ENCODE measurements at regions not wholly inside any gene's neighbourhood (a gene's known extent, or its start where the extent isn't known, plus 50 kb on each side); places are given as distances from the start of the nearest gene placed in this dataset.

GRCh38 chr13:27327633-27328032 lies 57.0 kb downstream of the RASL11A start:
- no peak for TF ChIP-seq POLR2A (IDR thresholded peaks at IDR 0.05)
- TF ChIP-seq CTCF (IDR thresholded peaks at IDR 0.05) = no peak
- Histone ChIP-seq H3K27me3 (no peaks in the 10 kb centered on the region), H3K27ac (no peak overlapping the region), H3K9me3 (no peaks in the 10 kb centered on the region), H3K4me3 (no peak overlapping the region), H3K4me1 (no peaks in the 10 kb centered on the region), H3K36me3 (ENCODE audit: low read depth, missing control alignments) (no peaks in the 10 kb centered on the region)
- intact Hi-C loops (cut with DNase I; ENCODE audit: low total_unique reads) = no loop called here
- no peak for DNase-seq
- 90 to 97% methylated on average over 5 of the region's 5 CpGs for WGBS, 2 donors

- Histone ChIP-seq H3K9me3 (no peaks in the 10 kb centered on the region), H3K27ac (no peak overlapping the region), H3K36me3 (ENCODE audit: low read depth, missing control alignments) (no peaks in the 10 kb centered on the region), H3K4me3 (no peak overlapping the region), H3K4me1 (no peaks in the 10 kb centered on the region), H3K27me3 (no peaks in the 10 kb centered on the region)
- 61 to 71% methylated on average over 5 of the region's 5 CpGs for WGBS, 2 donors
- no peak for TF ChIP-seq POLR2A (IDR thresholded peaks at IDR 0.05)
- intact Hi-C loops (cut with DNase I; ENCODE audit: low total_unique reads) = no loop called here
- DNase-seq = no peak
Measured at GRCh38 chr13:27329210-27329609, 58.6 kb downstream of the RASL11A start.

DNA sequence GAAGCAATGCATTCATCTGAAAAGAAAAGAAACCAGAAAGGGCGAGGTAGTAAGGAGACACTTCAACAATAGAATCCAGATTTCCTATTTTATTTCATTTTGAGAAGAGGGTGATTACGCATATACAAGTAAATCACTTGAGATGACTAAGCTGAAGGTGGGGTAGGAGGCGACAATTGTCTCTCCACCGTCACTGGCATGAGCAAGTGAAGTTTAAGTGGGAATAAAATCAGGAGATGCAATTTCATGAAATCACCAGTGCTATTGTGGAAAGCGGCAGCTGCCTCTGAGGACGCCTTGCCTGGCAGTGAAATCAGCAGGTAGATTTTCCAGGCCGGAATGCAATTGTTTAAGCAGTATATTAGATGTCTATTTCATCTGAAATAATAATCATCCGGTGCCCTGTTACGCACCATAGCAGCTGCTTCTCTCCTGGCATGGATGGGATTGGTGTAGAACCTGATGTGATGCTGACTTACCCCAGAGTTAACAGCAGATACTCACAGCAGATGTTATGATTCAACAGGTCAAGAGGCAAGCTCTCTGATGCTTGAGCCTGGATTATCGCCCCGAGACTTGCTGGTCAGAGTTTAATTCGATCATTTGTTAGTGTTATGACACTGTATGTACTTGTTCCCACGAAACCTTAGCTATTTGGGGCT lies 64.3 kb downstream of the RASL11A start:
- Histone ChIP-seq H3K4me3 (no peak overlapping the region), H3K27ac (no peak overlapping the region), H3K27me3 (no peaks in the 10 kb centered on the region), H3K36me3 (ENCODE audit: low read depth, missing control alignments) (no peaks in the 10 kb centered on the region), H3K4me1 (no peaks in the 10 kb centered on the region), H3K9me3 (no peaks in the 10 kb centered on the region)
- intact Hi-C loops (cut with DNase I; ENCODE audit: low total_unique reads) = no loop called here
- no peak for TF ChIP-seq POLR2A (IDR thresholded peaks at IDR 0.05)
- TF ChIP-seq CTCF (IDR thresholded peaks at IDR 0.05) = no peak
- WGBS, 2 donors = 84 to 90% methylated on average over 13 of the region's 13 CpGs
- DNase-seq = no peak

DNA sequence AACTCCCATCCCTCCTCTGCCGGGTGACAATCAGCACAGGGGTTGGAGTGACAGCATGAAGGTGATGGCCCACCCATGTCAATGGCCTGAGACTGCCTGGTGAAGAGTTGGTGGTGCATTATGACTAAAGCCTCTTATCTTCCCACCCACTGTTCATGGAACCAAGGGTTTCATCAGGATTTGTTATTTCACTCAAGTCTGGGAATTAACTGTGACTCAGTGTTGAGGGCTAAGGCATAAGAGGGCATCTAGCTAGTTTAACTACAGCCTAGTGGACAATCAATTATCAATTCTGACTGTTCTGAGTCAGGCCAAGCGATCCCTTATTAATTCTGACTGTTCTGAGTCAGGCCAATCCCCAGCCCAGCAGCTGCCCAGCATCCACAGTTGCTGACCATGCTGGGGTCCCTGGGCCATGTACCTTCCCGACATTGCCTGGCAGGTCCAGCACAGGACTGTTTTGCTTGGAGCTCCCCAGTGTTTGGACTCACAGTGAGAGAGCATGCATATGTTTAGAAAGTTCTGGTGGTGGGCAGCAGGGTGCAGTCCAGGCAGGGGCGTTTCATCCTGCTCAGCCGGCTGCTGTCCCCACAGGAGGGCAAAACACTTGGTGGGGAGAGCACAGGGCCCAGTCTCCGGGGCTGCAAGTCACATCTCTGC lies 65.5 kb downstream of the RASL11A start:
- 66 to 79% methylated on average over 6 of the region's 6 CpGs for WGBS, 2 donors
- intact Hi-C loops (cut with DNase I; ENCODE audit: low total_unique reads) = no loop called here
- Histone ChIP-seq H3K27me3 (no peaks in the 10 kb centered on the region), H3K4me3 (no peak overlapping the region), H3K4me1 (no peaks in the 10 kb centered on the region), H3K27ac (no peak overlapping the region), H3K9me3 (no peaks in the 10 kb centered on the region), H3K36me3 (ENCODE audit: low read depth, missing control alignments) (no peaks in the 10 kb centered on the region)
- DNase-seq = no peak
- TF ChIP-seq CTCF (IDR thresholded peaks at IDR 0.05) (no peak), POLR2A (IDR thresholded peaks at IDR 0.05) (no peak)

DNA sequence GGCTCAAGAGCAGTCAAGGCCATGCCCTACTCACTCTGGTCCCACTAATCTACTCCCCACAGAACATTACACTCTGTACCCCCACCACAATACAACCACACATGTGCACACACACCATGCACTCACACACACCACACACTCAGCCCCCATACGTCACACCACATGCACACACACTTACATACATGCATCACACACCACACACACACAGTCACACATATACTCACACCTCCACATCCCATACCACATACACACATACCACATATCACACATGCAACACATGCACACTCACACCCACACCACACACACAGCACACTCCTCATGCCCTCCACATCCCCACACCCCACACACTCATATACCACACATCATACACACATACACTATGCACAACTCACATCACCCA lies 67.6 kb downstream of the RASL11A start:
- Histone ChIP-seq H3K9me3 (no peaks in the 10 kb centered on the region), H3K27ac (no peak overlapping the region), H3K4me1 (no peaks in the 10 kb centered on the region), H3K36me3 (ENCODE audit: low read depth, missing control alignments) (no peaks in the 10 kb centered on the region), H3K4me3 (no peak overlapping the region), H3K27me3 (no peaks in the 10 kb centered on the region)
- no peak for TF ChIP-seq POLR2A (IDR thresholded peaks at IDR 0.05)
- no peak for TF ChIP-seq CTCF (IDR thresholded peaks at IDR 0.05)
- 94 to 100% methylated on average over 1 of the region's 1 CpG for WGBS, 2 donors
- intact Hi-C loops (cut with DNase I; ENCODE audit: low total_unique reads) = no loop called here
- DNase-seq = no peak
